CD14-positive monocyte (primary cell): ENCODE measurements at regions not wholly inside any gene's neighbourhood (a gene's known extent, or its start where the extent isn't known, plus 50 kb on each side); places are given as distances from the start of the nearest gene placed in this dataset.

Experiments
- DNase-seq, 3 donors: peaks; one replicate each; pipeline ENCODE4 v3.0.0-alpha.2; 2011 to 2022
- H2AFZ ChIP-seq: 2 replicates; pipeline ENCODE4 v1.6.0; 2012; ENCODE audit warnings: mild to moderate bottlenecking, low read depth, low read length, inconsistent platforms; ENCODE audit not compliant: insufficient read depth, poor library complexity, severe bottlenecking
- H3K27ac ChIP-seq, 2 donors: 1 replicate in 1 of 2; 2 replicates in 1 of 2; pipeline ENCODE4 v1.5.1; 2012 to 2013; ENCODE audit warnings: low read length in 2 of 2, control low read depth in 1 of 2, inconsistent platforms in 1 of 2, low read depth in 1 of 2, mild to moderate bottlenecking in 1 of 2
- H3K27me3 ChIP-seq, 2 donors: one replicate each; pipeline versions ENCODE4 v1.6.0 to v1.6.1; 2011 to 2013; ENCODE audit warnings: low read length in 2 of 2; ENCODE audit not compliant: control insufficient read depth in 2 of 2, insufficient read depth in 2 of 2
- H3K36me3 ChIP-seq, 2 donors: replicated peaks in 1 of 2; 1 replicate in 1 of 2; 2 replicates in 1 of 2; pipeline versions ENCODE4 v1.5.1 to v1.6.1; 2012 to 2013; ENCODE audit warnings: low read length in 2 of 2, control low read depth in 1 of 2, inconsistent platforms in 1 of 2, mild to moderate bottlenecking in 1 of 2; ENCODE audit not compliant: insufficient read depth in 2 of 2, control insufficient read depth in 1 of 2
- H3K4me1 ChIP-seq, 2 donors: 1 replicate in 1 of 2; 2 replicates in 1 of 2; pipeline versions ENCODE4 v1.5.1 to v1.6.1; 2012 to 2013; ENCODE audit warnings: low read length in 2 of 2, control low read depth in 1 of 2, inconsistent platforms in 1 of 2, mild to moderate bottlenecking in 1 of 2, moderate library complexity in 1 of 2; ENCODE audit not compliant: insufficient read depth in 2 of 2, control insufficient read depth in 1 of 2
- H3K4me2 ChIP-seq: replicated peaks from 2 replicates; pipeline ENCODE3; 2012; ENCODE audit warnings: low read length, moderate library complexity, mild to moderate bottlenecking; ENCODE audit not compliant: poor library complexity, severe bottlenecking; ENCODE audit errors: extremely low read depth
- H3K4me3 ChIP-seq, 3 experiments: fragments of 200-600 bp in 1 of 3; sonication (generic) in 1 of 3; replicated peaks in 1 of 3; 1 replicate in 2 of 3; 2 replicates in 1 of 3; pipeline ENCODE4 v1.5.1; 2011 to 2013; ENCODE audit warnings: low read length in 3 of 3, mild to moderate bottlenecking in 3 of 3, control low read depth in 2 of 3, low read depth in 2 of 3, inconsistent platforms in 1 of 3, moderate library complexity in 1 of 3
- H3K79me2 ChIP-seq: 2 replicates; pipeline ENCODE4 v1.6.0; 2012; ENCODE audit warnings: mild to moderate bottlenecking, control low read depth, inconsistent platforms, low read length, moderate library complexity; ENCODE audit not compliant: insufficient read depth
- H3K9ac ChIP-seq: 2 replicates; pipeline ENCODE4 v1.6.0; 2017; ENCODE audit warnings: low read length, mild to moderate bottlenecking; ENCODE audit not compliant: insufficient read depth, poor library complexity, severe bottlenecking
- H3K9me3 ChIP-seq, 2 donors: replicated peaks in 1 of 2; 1 replicate in 1 of 2; 2 replicates in 1 of 2; pipeline versions ENCODE4 v1.5.1 to v1.6.1; 2012 to 2013; ENCODE audit warnings: low read length in 2 of 2, control low read depth in 1 of 2; ENCODE audit not compliant: control insufficient read depth in 1 of 2, insufficient read depth in 1 of 2
- H4K20me1 ChIP-seq: 2 replicates; pipeline ENCODE4 v1.6.0; 2012; ENCODE audit warnings: mild to moderate bottlenecking, low read length, control low read depth, moderate library complexity; ENCODE audit not compliant: insufficient read depth
- H3K27ac Mint-ChIP-seq, 7 donors: one replicate each; pipeline ENCODE4 v1.8.0; 2020; ENCODE audit warnings: mild to moderate bottlenecking in 7 of 7, mixed read lengths in 7 of 7, moderate library complexity in 6 of 7, inconsistent platforms in 2 of 7
- H3K27me3 Mint-ChIP-seq, 3 donors: one replicate each; pipeline ENCODE4 v1.8.0; 2021 to 2022; ENCODE audit warnings: low read depth in 3 of 3, mild to moderate bottlenecking in 3 of 3, mixed read lengths in 3 of 3, moderate library complexity in 3 of 3, inconsistent platforms in 1 of 3
- H3K36me3 Mint-ChIP-seq, 2 donors: one replicate each; pipeline ENCODE4 v1.8.0; 2020; ENCODE audit warnings: mixed read lengths in 2 of 2, inconsistent platforms in 1 of 2, mild to moderate bottlenecking in 1 of 2
- H3K4me1 Mint-ChIP-seq: one replicate; pipeline ENCODE4 v1.8.0; 2020; ENCODE audit warnings: mild to moderate bottlenecking, mixed read lengths
- H3K4me3 Mint-ChIP-seq, 2 donors: one replicate each; pipeline ENCODE4 v1.8.0; 2020; ENCODE audit warnings: mild to moderate bottlenecking in 2 of 2, mixed read lengths in 2 of 2, moderate library complexity in 1 of 2
- H3K9me3 Mint-ChIP-seq, 7 donors: one replicate each; pipeline ENCODE4 v1.8.0; 2020 to 2022; ENCODE audit warnings: mixed read lengths in 7 of 7, mild to moderate bottlenecking in 6 of 7, moderate library complexity in 6 of 7, inconsistent platforms in 2 of 7
- CTCF ChIP-seq: fragments of 200-600 bp; IDR thresholded peaks from one replicate; pipeline ENCODE4 v1.8.0; 2022; ENCODE audit warnings: antibody characterized with exemption, mild to moderate bottlenecking
- WGBS: methylation state at CpG from one replicate; pipeline ENCODE4 v1.1.5; 2013; ENCODE audit warnings: missing lambda C conversion rate; ENCODE audit not compliant: insufficient coverage; 5-methylcytosine and 5-hydroxymethylcytosine counted together
- intact Hi-C, 2 donors: fragments of 100-400 bp; cut with micrococcal nuclease; formaldehyde crosslinking; loops; one replicate each; pipeline versions ENCODE4 v1.15.0 to v1.15.1; 2023

DNA sequence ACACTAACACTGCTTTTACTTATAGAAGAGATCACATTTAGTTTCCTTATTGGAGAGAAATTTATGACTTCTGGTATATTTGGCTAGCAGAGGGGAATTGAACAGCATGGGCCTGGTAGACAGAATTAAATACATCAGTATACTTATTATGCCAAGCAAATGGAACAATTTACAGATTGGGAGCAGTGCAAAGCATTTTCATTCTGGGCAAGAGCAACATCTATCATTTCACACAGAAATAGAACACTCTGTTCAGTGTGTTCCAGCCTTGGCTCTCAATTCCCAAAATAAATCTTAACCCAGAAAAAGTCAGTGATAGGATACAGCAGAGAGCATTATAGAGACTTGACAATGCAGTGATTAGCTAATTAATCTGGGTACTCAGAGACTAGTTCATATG, 604.0 kb upstream of the SLITRK6 start:
- no peaks in the 10 kb centered on the region for H3K4me1 Mint-ChIP-seq
- no peaks in the 10 kb centered on the region for H3K27me3 Mint-ChIP-seq
- H3K36me3 Mint-ChIP-seq = no peaks in the 10 kb centered on the region
- no peak overlapping the region for H3K4me3 Mint-ChIP-seq
- H3K4me1 ChIP-seq = no peaks in the 10 kb centered on the region
- DNase-seq = no peak
- intact Hi-C loops = no loop called here
- TF ChIP-seq CTCF = no peak
- H3K27me3 ChIP-seq = no peaks in the 10 kb centered on the region
- no peak overlapping the region for H3K27ac Mint-ChIP-seq
- peaks cover 0 to 3% of the 10 kb centered on the region in 2 donors for H3K9me3 ChIP-seq
- H3K4me2 ChIP-seq = no peak overlapping the region
- no peaks in the 10 kb centered on the region for H4K20me1 ChIP-seq
- no peak overlapping the region for H3K9ac ChIP-seq
- no peak overlapping the region for H3K4me3 ChIP-seq
- peaks cover 0 to 3% (median 0%) of the 10 kb centered on the region in 7 donors for H3K9me3 Mint-ChIP-seq
- no peak overlapping the region for H2AFZ ChIP-seq
- no peaks in the 10 kb centered on the region for H3K79me2 ChIP-seq
- H3K36me3 ChIP-seq = no peaks in the 10 kb centered on the region
- no peak overlapping the region for H3K27ac ChIP-seq

DNA sequence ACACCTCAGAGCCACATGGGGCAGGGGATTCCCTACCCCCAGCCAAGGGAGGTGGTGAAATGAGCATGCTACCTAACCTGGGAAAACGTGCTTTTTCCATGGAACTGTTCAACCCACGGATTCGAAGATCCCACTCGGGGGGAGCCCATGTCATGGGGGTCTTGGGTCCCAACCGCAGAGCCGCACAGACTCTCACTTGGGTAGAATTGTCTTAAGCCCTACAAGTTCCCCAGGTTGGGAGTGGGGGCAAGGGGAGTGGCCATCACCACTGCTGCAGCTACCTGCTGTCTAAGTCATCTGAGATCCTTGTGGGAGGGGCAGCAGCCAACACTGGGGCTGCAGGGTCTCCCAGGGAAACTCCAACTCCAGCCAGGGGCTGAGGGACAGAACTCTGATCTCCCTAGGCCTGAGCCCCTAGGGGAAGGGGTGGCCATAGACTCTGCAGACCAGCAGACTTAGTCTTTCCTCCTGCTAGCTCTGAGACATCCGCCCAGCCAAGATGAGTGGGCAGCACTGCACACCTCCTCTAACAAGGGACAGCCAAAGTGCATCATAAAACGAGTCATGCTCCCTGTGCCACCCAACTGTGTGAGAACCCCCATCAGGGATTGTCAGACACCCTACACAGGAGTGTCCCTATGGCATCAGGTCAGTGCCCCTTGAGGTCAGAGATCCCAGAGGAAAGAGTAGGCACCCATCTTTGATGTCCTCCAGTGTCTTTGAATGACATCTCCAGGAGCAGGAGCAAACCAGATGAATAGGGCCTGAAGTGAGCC, 610.4 kb upstream of the SLITRK6 start:
- 68% methylated on average over 8 of the region's 8 CpGs for WGBS
- peaks cover 3 to 16% (median 9%) of the 10 kb centered on the region in 7 donors for H3K9me3 Mint-ChIP-seq
- H3K27me3 Mint-ChIP-seq = no peaks in the 10 kb centered on the region
- H3K4me1 Mint-ChIP-seq = no peaks in the 10 kb centered on the region
- no peak for DNase-seq
- H3K27ac Mint-ChIP-seq = no peak overlapping the region
- no peaks in the 10 kb centered on the region for H3K36me3 Mint-ChIP-seq
- no peak overlapping the region for H2AFZ ChIP-seq
- H3K9ac ChIP-seq = no peak overlapping the region
- H3K79me2 ChIP-seq = no peaks in the 10 kb centered on the region
- no peaks in the 10 kb centered on the region for H3K4me1 ChIP-seq
- no peaks in the 10 kb centered on the region for H4K20me1 ChIP-seq
- no peaks in the 10 kb centered on the region for H3K27me3 ChIP-seq
- no peak overlapping the region for H3K4me3 Mint-ChIP-seq
- peaks cover 11 to 15% of the 10 kb centered on the region in 2 donors for H3K9me3 ChIP-seq
- no peak overlapping the region for H3K4me3 ChIP-seq
- H3K27ac ChIP-seq = no peak overlapping the region
- no peak for TF ChIP-seq CTCF
- intact Hi-C loops = no loop called here
- no peaks in the 10 kb centered on the region for H3K36me3 ChIP-seq
- no peak overlapping the region for H3K4me2 ChIP-seq
